ENCODE measurements at regions not wholly inside any gene's neighbourhood (a gene's known extent, or its start where the extent isn't known, plus 50 kb on each side); places are given as distances from the start of the nearest gene placed in this dataset.

DNA sequence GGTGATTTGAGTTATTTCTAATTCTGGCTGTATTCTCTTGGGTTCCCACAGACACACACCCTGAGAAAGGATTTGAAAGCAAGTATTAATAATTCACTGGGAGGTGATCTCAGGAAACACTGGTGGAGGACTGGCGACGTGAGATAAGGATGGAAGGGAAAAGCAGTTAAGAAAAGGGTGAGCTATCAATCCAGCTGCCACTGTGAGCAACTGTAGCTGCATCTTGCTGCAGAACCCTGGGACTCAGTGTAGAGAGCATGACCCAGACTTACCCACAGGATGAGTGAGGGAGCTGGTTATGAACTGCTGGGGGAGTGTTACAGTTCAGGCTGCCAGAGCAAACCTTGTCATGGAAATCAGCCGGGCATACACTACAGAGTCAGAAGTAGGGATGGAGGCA lies 71.9 kb downstream of the RESF1 start:
- H3K36me3 ChIP-seq (ENCODE audit: control insufficient read depth, insufficient read depth, low read length), result no peaks in the 10 kb centered on the region
- no peak for DNase-seq (ENCODE audit: low read depth)
- TF ChIP-seq, protein P1, sequence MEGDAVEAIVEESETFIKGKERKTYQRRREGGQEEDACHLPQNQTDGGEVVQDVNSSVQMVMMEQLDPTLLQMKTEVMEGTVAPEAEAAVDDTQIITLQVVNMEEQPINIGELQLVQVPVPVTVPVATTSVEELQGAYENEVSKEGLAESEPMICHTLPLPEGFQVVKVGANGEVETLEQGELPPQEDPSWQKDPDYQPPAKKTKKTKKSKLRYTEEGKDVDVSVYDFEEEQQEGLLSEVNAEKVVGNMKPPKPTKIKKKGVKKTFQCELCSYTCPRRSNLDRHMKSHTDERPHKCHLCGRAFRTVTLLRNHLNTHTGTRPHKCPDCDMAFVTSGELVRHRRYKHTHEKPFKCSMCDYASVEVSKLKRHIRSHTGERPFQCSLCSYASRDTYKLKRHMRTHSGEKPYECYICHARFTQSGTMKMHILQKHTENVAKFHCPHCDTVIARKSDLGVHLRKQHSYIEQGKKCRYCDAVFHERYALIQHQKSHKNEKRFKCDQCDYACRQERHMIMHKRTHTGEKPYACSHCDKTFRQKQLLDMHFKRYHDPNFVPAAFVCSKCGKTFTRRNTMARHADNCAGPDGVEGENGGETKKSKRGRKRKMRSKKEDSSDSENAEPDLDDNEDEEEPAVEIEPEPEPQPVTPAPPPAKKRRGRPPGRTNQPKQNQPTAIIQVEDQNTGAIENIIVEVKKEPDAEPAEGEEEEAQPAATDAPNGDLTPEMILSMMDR (IDR thresholded peaks at IDR 0.05; ENCODE audit: insufficient read depth, low read length, poor library complexity, severe bottlenecking), result no peak
- no peaks in the 10 kb centered on the region for H3K27me3 ChIP-seq (ENCODE audit: control insufficient read depth, insufficient read depth, low read length)
- H3K4me3 ChIP-seq (ENCODE audit: low read depth, low read length), result no peak overlapping the region

DNA sequence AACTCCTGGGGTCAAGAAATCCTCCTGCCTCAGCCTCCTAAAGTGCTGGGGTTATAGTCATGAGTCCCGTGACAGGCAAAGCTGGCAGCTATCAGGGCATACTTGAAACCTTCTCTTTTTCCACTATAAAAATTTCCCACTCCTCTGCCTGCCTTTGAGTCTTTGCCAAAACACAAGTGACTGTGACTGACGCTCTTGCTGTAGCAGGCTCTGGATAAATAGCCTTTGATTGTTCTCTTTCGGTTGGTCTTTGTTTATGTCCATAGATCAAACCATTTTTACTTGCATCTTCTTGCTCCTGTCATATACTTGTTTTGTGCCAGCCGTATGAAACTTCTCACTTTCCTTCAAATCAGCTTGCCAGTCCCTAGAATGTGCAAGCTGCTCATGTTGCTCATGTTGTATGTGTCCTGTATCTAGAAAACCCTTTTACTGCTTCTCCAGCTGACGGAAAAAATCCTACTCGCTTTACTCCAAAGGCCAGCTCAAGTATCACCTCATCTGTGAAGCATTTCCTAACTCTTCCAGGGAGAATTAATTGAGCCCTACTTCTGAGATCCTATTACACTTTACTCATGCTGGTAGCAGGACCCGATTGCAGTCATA lies 73.1 kb downstream of the RESF1 start:
- Histone ChIP-seq H3K27me3 (ENCODE audit: control insufficient read depth, insufficient read depth, low read length) (no peaks in the 10 kb centered on the region), H3K4me3 (ENCODE audit: low read depth, low read length) (no peak overlapping the region), H3K36me3 (ENCODE audit: control insufficient read depth, insufficient read depth, low read length) (no peaks in the 10 kb centered on the region)
- DNase-seq (ENCODE audit: low read depth), result no peak
- TF ChIP-seq, protein P1 (IDR thresholded peaks at IDR 0.05; ENCODE audit: insufficient read depth, low read length, poor library complexity, severe bottlenecking), result no peak

DNA sequence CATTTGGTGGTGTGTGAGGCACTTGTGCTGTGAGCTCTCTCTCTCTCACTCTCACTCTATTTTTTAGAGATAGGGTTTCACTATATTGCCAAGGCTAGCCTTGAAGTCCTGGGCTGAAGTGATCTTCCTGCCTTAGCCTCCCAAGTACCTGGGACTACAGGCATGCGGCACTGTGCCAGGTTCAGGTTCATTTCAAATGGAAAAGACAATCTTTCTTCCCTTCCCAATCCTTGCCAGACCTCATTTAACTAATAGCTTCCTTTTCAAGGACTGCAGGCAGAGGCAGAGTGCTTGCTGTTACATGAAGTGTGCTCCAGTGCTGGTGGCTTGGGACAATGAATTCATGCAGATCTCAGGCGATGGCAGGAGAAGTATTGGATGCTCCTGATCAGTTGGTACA lies 73.2 kb upstream of the BICD1 start:
- H3K27me3 ChIP-seq (ENCODE audit: control insufficient read depth, insufficient read depth, low read length), result no peaks in the 10 kb centered on the region
- TF ChIP-seq, protein P1 (IDR thresholded peaks at IDR 0.05; ENCODE audit: insufficient read depth, low read length, poor library complexity, severe bottlenecking), result no peak
- H3K4me3 ChIP-seq (ENCODE audit: low read depth, low read length), result no peak overlapping the region
- H3K36me3 ChIP-seq (ENCODE audit: control insufficient read depth, insufficient read depth, low read length), result no peaks in the 10 kb centered on the region
- no peak for DNase-seq (ENCODE audit: low read depth)

DNA sequence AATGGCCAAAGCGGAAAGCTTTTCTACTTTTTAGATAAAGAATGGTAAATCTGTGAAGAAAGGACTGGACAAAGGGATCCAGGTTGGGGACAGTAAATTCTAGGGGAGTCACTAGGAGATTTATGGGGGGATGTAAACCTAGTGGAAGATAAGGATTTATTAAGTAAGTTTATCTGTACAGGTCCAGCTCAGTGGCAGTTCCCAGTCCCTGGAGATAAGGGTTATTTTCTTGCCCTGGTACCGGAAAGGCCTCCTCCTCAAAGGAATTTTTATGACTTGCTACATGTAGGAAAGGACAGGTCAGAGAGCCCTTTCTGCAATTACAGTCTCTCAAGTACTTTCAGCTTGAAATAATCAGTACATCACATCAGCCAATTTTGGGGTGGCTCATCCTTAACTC lies 72.6 kb upstream of the BICD1 start:
- TF ChIP-seq, protein P1 (IDR thresholded peaks at IDR 0.05; ENCODE audit: insufficient read depth, low read length, poor library complexity, severe bottlenecking), result no peak
- Histone ChIP-seq H3K4me3 (ENCODE audit: low read depth, low read length) (no peak overlapping the region), H3K36me3 (ENCODE audit: control insufficient read depth, insufficient read depth, low read length) (no peaks in the 10 kb centered on the region), H3K27me3 (ENCODE audit: control insufficient read depth, insufficient read depth, low read length) (no peaks in the 10 kb centered on the region)
- DNase-seq (ENCODE audit: low read depth), result no peak

DNA sequence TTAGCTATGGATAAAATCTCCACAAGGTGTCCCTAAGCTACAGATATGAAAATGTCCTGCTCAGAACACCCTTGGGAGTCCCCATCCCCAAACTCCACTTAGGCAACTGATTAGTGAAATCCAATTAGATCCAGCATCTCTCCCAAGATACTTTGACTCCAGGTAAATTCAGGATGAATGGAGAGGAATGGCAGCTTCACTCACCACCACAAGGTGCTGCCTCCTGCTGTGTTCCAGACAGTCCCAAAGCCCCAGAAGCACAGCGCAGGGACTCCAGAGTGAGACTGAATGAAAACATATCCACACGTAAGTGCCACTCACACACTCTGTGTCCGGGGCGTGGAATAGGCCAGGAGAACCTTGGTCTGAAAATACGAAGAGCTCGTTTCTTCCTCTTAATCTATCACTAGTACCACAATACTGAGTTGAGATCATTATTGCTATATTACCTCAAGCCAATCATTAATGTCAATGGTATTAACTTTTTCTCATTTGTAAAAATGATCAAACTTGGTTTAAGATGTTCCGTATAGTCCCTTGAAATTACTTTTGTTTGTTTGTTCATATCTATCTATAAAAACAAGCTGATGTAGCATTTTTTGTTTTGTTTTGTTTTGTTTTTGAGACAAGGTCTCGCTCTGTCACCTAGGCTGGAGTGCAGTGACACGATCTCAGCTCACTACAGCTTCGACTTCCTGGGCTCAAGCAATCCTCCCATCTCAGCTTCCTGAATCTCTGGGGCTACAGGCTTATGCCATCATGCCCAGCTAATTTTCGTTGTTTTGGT lies 70.0 kb upstream of the BICD1 start:
- H3K27me3 ChIP-seq (ENCODE audit: control insufficient read depth, insufficient read depth, low read length), result no peaks in the 10 kb centered on the region
- H3K36me3 ChIP-seq (ENCODE audit: control insufficient read depth, insufficient read depth, low read length), result no peaks in the 10 kb centered on the region
- DNase-seq (ENCODE audit: low read depth), result no peak
- H3K4me3 ChIP-seq (ENCODE audit: low read depth, low read length), result no peak overlapping the region
- TF ChIP-seq, protein P1 (IDR thresholded peaks at IDR 0.05; ENCODE audit: insufficient read depth, low read length, poor library complexity, severe bottlenecking), result no peak

Data from kidney epithelial cell (primary cell).